ENCODE measurements at regions not wholly inside any gene's neighbourhood (a gene's known extent, or its start where the extent isn't known, plus 50 kb on each side); places are given as distances from the start of the nearest gene placed in this dataset.

GRCh38 chr16:58960484-58960883 is 226.4 kb upstream of the GOT2 start:
- H3K27ac ChIP-seq (ENCODE audit: low read depth in 1 of 2, low read length in 2 of 2) = no peak overlapping the region
- no peak for DNase-seq (ENCODE audit: low spot score)
- H3K36me3 ChIP-seq (ENCODE audit: control insufficient read depth in 4 of 4, insufficient read depth in 3 of 4, low read depth in 1 of 4, low read length in 3 of 4) = no peaks in the 10 kb centered on the region
- H3K4me3 ChIP-seq (ENCODE audit: low read depth in 1 of 3, low read length in 3 of 3) = no peak overlapping the region
- no peaks in the 10 kb centered on the region for H3K9me3 ChIP-seq (ENCODE audit: control insufficient read depth in 4 of 4, low read length in 3 of 4)
- TF ChIP-seq REST (IDR thresholded peaks at IDR 0.05) (no peak), JUND (IDR thresholded peaks at IDR 0.05) (no peak)
- no peaks in the 10 kb centered on the region for H3K27me3 ChIP-seq (ENCODE audit: control insufficient read depth in 4 of 4, insufficient read depth in 4 of 4, low read length in 3 of 4)
- H3K4me1 ChIP-seq (ENCODE audit: control insufficient read depth in 4 of 4, insufficient read depth in 4 of 4, low read length in 3 of 4) = no peaks in the 10 kb centered on the region
- WGBS = 73% methylated on average over 4 of the region's 4 CpGs
- no peak overlapping the region for H3K9ac ChIP-seq (ENCODE audit: low read depth in 1 of 2, low read length in 2 of 2)

- H3K9me3 ChIP-seq (ENCODE audit: control insufficient read depth in 4 of 4, low read length in 3 of 4) = no peaks in the 10 kb centered on the region
- no peak for DNase-seq (ENCODE audit: low spot score)
- H3K9ac ChIP-seq (ENCODE audit: low read depth in 1 of 2, low read length in 2 of 2) = no peak overlapping the region
- H3K27ac ChIP-seq (ENCODE audit: low read depth in 1 of 2, low read length in 2 of 2) = no peak overlapping the region
- no peak for TF ChIP-seq NR2F2 (IDR thresholded peaks at IDR 0.05)
- TF ChIP-seq JUND (IDR thresholded peaks at IDR 0.05) = no peak
- H3K36me3 ChIP-seq (ENCODE audit: control insufficient read depth in 4 of 4, insufficient read depth in 3 of 4, low read depth in 1 of 4, low read length in 3 of 4) = no peaks in the 10 kb centered on the region
- no peaks in the 10 kb centered on the region for H3K27me3 ChIP-seq (ENCODE audit: control insufficient read depth in 4 of 4, insufficient read depth in 4 of 4, low read length in 3 of 4)
- H3K4me3 ChIP-seq (ENCODE audit: low read depth in 1 of 3, low read length in 3 of 3) = no peak overlapping the region
- WGBS = 99% methylated on average over 1 of the region's 1 CpG
- no peaks in the 10 kb centered on the region for H3K4me1 ChIP-seq (ENCODE audit: control insufficient read depth in 4 of 4, insufficient read depth in 4 of 4, low read length in 3 of 4)
Measured at GRCh38 chr16:58960034-58960433, 225.9 kb upstream of the GOT2 start.

- no peaks in the 10 kb centered on the region for H3K4me1 ChIP-seq (ENCODE audit: control insufficient read depth in 4 of 4, insufficient read depth in 4 of 4, low read length in 3 of 4)
- no peak for DNase-seq (ENCODE audit: low spot score)
- no peak overlapping the region for H3K9ac ChIP-seq (ENCODE audit: low read depth in 1 of 2, low read length in 2 of 2)
- no peak overlapping the region for H3K4me3 ChIP-seq (ENCODE audit: low read depth in 1 of 3, low read length in 3 of 3)
- no peaks in the 10 kb centered on the region for H3K36me3 ChIP-seq (ENCODE audit: control insufficient read depth in 4 of 4, insufficient read depth in 3 of 4, low read depth in 1 of 4, low read length in 3 of 4)
- no peaks in the 10 kb centered on the region for H3K9me3 ChIP-seq (ENCODE audit: control insufficient read depth in 4 of 4, low read length in 3 of 4)
- H3K27me3 ChIP-seq (ENCODE audit: control insufficient read depth in 4 of 4, insufficient read depth in 4 of 4, low read length in 3 of 4) = no peaks in the 10 kb centered on the region
- H3K27ac ChIP-seq (ENCODE audit: low read depth in 1 of 2, low read length in 2 of 2) = no peak overlapping the region
- TF ChIP-seq NR2F2 (IDR thresholded peaks at IDR 0.05) = no peak
- TF ChIP-seq RXRA (IDR thresholded peaks at IDR 0.05) = no peak
- no peak for TF ChIP-seq MAX (IDR thresholded peaks at IDR 0.05)
- TF ChIP-seq TAF1 (conservative IDR thresholded peaks at IDR 0.05) = no peak
- no peak for TF ChIP-seq GABPA (IDR thresholded peaks at IDR 0.05 in 1 of 2, conservative IDR thresholded peaks at IDR 0.05 in 1 of 2)
- TF ChIP-seq FOXA1 (IDR thresholded peaks at IDR 0.05) = no peak
- TF ChIP-seq JUND (IDR thresholded peaks at IDR 0.05) = no peak
- no peak for TF ChIP-seq SP1 (IDR thresholded peaks at IDR 0.05)
- TF ChIP-seq RAD21 (IDR thresholded peaks at IDR 0.05) = no peak
- TF ChIP-seq CTCF (IDR thresholded peaks at IDR 0.05; ENCODE audit: low read depth, low read length, missing input control) = no peak
- TF ChIP-seq FOXA2 (IDR thresholded peaks at IDR 0.05) = no peak
- TF ChIP-seq REST (IDR thresholded peaks at IDR 0.05) = no peak
Measured at GRCh38 chr16:58958749-58959148, 224.6 kb upstream of the GOT2 start.

All from liver (tissue), 8 donors.